GM04503 (cell line): ENCODE measurements at regions not wholly inside any gene's neighbourhood (a gene's known extent, or its start where the extent isn't known, plus 50 kb on each side); places are given as distances from the start of the nearest gene placed in this dataset.

ENCODE experiments used
- DNase-seq: peaks from one replicate; pipeline ENCODE4 v3.0.0-alpha.2; 2012; ENCODE audit warnings: low read depth

DNA sequence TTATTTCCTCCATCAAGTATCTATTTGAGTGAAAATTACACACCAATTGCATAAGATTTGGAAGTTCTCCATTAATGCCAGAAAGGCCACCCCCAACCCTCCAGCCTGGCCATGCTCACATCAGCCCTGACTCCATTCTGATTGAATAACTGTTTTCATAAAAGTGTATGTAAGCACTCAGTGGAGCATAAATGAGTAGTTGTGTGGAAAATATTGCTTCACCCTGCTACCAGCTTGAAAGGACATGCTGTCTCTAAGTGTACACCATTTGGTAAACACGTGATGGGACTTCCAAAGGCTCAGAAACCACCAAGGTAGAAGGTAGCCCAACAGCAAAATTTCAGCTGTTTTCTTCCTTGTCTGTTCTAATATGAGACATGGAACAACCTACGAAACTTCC lies 393.8 kb downstream of the ZNF385D start:
- DNase-seq: no peak

DNA sequence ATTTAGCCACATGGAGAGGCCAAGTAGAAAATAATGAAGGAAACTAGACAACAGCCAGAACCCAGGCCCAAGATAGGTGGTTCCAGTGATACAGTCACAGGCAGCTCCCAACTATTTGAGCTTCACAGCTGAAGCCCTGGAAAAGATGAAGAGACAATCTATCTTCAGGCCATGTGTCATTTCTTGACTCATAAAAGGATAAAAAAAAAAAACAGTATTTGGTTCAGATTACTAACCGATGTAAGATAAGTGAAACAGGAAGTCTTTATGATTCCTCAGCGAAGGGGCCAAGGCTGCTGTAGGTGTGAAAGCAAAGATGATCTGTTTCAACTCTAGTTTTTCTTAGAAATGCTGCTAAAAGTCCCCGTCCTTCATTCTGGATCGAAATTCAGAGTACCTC lies 394.6 kb downstream of the ZNF385D start:
- peak; percentile 30 for DNase-seq

DNA sequence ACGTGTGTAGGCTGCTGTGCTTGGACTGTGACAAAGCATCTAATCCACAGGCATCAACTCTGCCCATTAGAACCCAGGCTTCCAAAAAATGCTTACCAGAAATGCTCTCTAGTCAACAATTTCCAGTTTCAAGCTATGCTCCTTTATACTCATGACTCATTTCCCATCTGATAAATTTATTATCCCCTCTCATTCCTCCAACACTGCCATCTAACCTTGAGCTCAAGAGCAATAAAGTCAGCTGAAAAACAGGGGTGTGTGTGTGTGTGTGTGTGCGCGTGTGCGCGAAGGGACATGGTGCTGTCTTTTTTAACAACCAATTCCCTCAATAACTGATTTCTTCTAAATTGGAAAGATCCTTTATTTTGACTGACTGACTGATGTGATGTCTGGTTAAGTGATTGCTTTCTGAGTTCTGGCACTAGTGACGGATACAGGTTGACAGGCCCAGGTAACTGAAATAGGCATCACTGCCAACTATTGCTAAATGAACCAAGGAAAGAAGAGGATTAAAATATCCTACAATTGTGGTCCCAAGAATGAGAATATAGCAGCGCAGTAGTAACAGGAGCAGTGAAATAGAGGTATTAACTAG lies 405.5 kb downstream of the ZNF385D start:
- DNase-seq: no peak

DNA sequence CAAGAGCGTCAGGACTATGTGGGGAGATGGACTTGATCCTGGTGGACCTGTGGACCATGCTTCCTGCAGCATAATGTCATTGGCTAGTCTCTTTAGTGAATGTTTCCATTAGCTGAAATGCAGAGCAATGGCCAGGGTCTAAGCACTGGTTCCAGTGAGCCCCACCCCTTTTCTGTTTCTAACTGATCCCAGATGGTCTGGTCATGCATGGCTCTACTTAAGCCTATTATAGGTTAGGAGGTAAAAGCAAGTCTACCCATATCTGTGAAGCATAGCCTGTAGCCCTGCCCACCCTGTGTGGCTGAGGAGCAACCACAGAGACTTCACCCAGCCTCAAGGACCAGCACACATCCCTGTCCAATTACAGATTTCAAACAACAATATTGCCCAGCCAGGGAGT lies 419.2 kb downstream of the ZNF385D start:
- DNase-seq: no peak

DNA sequence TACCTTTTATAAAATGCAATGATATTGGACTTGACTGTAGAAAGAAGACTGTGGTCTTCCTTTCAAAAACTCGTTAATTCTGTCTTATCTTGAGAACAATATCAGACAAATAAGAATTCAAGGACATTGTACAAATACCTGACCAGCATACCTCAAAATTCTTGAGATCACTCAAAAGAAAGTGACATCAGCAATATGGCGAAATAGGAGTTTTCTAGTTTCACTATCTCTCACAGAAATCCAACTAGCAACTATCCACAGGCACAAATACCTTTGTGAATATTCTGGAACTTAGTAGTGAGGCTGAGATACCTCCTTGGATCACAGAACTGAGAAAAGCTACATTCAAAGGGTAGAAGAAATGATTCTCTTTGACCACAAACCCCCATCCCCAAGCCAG lies 419.7 kb downstream of the ZNF385D start:
- DNase-seq: no peak

DNA sequence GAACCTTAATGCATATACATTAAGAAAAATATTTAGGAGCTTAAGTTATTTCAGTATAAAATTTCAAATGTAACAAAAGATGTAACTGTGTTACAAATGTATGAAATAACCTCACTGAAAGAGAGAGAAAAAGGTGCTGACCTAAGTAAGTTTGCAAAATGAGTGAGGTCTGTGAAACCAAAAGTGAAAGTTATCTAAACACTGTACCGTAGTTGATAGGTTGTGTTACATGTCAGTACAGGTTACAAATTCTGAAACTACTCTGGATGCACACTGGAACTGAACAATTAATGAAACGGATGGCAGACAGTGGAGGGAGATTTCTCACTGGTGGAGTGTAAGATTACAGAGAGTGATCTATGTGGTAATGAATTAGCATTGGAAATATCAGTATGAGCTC lies 420.7 kb downstream of the ZNF385D start:
- no peak for DNase-seq

DNA sequence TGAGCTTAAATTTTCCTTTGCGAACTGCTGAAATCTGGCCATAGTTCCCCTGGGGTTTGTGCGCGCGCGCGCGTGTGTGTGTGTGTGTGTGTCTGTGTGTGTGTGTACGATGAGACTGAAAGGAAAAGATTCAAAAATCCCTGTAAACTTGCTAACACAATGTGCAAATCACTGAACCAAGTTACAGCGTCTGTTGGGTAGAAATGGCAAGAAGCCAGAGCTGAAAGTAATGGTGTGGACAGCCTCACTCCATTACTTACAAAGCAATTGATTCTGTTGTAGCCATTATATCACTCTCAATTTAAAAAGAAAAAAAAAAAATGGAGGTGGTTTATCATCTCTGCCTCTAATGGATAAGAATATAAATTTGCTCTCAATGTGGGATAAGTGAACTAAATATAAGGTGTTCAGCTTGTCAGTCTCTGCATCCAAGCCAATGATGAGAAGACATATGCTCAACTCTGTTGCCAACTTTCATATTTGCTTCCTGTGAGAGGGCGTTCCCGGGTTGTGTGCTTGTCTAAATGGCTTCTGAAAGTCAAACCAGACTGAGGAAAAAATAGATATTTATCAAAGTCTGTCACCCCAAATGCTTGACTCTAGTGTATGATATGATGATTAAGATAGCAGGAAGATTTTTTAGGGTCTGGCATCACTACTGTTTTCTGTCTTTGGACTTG lies 422.2 kb downstream of the ZNF385D start:
- DNase-seq: no peak

DNA sequence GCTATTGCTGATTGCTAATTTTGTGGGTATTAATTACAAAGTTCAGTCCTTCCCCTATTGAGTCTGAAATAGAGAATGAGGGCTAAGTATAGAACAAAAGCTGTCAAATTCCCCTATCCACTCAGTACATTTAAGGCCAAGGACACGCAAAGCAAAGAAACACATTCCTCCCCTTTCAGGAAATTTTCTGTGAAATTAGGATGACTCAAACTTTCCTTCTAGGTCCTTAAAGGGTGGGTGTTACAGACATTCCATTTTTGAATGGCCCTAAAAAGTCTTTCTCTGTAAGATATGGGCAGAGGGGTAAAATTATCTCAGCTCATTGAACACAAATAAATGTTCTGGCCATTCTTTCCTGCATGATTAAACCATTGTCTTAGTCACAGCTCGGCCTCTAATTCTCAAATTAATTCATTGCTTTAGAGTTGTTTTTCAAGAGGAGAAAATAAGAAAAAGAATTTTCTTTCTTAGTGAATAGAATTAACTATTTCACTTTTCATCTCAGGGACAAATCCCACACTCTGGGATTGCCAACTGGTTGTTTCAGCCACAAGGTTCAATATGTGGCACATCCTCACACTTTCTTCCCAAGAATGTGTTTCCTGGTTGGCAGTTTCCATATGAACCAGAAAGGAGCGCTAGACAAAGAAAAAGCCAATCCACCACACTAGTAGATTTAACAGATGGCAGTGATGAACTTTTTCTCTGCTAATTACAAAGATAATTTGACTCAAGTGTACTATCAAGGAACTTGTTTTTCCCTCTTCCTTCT lies 424.1 kb downstream of the ZNF385D start:
- DNase-seq: no peak

DNA sequence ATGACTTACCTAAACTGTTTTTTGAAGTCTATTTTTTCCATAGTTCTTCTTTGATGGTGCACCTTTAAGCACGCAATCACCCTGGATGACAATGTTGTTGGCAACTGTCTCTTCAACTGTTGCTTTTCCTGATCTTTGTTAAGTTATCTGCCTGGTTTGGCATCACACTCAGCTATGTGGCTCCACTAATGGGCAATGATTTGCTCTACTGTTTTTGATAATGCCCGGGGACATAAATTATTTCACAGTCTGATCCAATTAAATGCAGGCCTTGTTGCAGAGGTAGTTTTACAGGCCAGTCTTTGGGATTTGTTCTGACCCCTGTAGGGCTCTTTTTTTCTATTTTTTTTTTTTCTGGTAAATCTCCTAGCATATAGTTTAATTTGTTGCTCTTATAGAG lies 436.3 kb downstream of the ZNF385D start:
- no peak for DNase-seq

DNA sequence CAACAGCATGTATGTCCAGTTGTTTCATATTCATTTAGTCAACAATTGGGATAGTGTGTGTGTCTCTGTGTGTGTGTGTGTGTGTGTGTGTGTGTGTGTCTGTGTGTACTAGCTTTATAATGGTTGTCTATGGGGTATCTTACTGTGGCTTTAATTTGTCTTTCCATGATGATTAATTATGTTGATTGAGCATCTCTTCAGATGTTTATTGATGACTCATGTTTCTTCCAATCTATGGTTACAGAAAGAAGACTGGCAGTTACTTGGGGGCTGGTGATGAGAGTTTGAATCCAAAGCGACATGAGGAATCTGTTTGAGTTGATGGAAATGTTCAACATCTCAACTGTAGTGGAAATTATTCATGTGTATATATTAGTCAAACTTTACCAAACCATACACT lies 440.1 kb downstream of the ZNF385D start:
- no peak for DNase-seq

DNA sequence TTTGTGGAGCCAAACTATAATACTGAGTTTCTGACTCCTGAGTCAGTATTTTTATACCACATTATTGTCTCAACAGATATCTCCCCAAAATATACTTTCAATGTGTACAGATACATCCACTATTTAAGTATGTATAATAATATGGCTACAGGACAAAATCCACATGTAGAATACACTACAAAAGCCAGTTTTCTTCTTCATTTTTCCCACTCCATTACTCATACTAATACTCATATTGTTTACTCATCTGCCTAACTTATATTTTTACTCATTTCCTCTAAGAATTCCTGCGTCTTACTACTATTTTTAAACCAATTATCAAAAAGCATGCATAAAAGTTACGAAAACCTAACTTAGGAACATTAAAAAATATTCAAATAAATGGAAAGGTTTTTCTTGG lies 440.8 kb downstream of the ZNF385D start:
- no peak for DNase-seq

DNA sequence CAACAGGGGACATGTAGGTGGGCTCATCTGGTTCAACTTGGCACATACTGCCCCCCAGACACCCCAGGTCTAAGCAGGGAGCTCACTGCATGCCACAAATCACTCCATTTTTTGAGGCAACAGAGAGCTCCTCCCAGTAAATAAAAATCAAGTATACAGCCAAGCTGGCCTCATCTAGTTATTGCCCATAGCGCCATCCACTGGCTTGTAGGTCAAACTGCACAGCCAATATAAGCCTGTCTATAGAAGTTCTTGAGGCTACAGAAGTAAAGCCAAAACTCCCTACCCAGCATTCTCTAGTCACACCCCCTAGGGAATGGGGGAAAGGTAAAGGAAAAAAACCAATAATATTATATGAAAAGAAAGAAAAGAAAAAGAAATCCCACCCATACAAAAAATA lies 453.7 kb downstream of the ZNF385D start:
- DNase-seq: no peak

DNA sequence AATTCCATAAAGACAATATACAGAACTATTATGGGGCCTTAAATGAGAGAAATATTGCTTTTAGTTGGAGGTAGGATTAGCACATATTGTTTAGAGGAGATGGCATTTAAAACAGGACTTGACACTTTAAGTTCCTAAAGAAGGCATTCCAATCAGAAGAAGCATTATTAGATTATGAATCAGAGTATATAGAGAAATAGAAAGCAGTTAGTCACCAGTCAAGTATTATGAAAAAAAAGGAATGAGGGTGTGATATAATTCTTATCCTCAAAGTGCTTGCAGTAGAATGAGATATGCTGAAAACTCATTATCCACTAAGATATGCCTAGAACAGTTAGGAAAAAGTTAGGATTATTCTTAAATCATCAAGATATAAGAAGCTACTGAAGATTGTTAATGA lies 456.2 kb downstream of the ZNF385D start:
- DNase-seq: peak; percentile 46

DNA sequence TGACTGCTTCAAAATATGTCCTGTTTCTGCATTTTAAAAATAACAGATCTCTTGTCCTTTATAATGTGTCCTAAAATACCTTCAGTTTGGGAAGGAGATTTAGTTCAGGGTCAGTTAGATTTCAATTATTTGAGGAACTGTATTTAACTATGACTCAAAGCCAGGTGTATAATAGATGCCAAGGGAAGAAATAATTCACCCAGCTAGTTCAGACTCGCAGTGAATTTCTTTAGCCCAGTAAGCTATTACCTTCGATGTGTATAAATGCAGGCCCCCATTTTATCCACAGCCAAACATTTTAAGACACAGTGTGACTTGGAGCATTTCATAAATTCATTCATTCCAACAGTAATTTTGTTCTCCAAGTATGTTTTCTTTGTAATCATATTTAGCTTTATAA lies 458.0 kb downstream of the ZNF385D start:
- no peak for DNase-seq

DNA sequence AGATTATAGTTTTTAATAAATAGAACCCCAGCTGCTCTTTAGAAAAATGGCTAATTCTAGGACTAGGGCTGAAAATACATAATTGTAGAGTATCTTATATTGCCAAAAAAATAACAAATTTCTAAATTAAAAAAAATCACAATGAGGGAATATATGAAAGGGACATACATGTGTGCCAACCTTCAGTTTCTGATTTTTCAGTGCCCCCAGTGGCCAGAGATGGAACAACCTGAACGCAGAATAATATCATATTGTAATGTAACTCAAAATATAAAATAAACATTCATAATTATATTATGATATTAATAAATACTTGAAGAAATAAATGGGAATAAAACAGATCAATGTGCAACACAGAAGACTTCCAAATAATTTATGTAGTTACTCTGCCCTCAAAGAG lies 460.5 kb downstream of the ZNF385D start:
- no peak for DNase-seq

DNA sequence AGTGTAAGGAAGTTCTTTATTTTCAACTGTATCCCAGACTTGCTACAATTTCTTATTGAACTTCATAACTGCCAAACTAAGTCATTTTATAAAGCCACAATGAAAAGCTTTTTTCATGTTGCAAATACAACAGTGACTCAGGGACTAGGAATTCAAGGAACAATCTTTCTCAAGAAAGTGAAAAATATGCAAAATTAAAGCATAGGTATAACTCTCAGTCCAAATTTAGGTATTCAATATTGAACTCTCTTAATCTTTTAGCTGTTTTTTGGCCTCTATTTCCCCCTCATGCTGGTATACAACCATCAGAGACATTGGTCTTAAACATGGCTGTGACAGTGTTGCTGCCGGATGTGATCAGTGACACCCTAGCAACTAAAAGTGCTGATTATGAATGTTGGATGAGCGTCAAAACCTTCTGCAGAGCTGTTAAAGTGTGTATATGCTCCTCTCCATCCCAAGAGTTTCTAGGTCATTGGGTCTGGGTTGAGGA lies 476.9 kb downstream of the ZNF385D start:
- DNase-seq: peak; percentile 25

DNA sequence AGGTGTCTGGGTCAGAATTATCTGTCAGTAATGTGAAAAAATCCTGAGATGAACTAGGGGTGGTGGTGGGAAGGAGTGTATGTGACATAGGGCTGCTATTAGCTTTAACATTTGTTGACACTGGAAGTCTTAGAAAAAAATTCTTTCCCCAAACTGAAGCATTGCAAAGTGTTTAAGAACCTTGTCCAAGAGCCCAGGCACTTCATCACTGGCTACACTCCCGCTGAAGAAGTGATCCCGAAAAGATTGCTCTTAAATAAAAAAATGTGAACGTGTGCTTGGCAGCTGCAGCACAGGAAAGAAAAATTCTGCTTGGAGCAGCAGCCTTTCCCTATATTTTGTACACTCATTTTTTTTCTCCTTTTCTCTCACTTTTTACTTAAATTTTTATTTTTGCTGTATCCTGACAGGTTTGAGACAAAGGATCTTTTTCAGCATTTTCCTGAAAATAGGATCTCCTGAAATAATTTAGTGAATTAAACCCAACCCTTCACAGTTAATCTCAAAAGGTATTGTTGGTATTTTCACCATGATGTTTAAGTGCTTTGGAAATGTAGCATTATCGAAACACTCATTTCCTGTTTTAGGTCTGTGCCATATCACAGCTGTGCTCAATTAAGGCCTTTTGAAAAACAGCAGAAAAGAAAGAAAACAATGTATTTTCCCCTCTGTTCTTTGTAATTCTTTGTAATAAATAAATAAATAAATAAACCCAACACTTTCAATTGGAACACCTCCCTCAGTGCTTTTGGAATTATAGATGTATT lies 477.6 kb downstream of the ZNF385D start:
- peak; percentile 27 for DNase-seq

DNA sequence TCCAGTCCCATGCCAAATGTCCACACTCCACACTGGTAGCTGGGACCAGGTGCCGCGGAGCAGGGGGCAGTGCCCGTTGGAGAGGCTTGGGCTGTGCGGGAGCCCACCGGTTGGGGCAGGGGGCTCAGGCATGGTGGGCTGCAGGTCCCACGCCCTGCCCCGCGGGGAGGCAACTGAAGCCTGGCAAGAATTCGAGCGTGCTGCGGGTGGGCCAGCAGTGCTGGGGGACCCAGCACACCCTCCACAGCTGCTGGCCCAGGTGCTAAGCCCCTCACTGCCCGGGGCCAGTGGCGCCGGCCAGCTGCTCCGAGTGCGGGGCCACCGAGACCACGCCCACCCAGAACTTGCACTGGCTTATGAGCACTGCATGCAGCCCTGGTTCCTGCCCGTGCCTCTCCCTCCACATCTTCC lies 479.4 kb downstream of the ZNF385D start:
- DNase-seq: no peak

DNA sequence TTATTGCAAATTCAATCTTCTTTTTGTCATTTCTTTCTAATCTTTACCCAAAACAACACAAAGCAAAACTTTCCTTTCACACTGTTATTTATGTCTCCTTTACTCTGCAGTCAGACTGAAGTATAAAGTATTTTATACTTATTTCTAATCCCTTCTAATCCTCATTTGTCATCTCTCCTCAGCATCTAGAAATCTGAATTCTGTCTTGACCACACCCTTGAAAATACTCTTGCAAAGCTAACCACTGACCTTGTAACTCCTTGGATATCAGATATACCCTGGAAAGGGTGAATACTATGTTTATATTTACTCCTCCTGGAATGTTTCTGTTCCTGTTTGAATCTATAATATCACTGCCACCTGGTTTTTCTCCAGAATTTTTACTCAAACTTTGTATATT lies 481.1 kb downstream of the ZNF385D start:
- no peak for DNase-seq

DNA sequence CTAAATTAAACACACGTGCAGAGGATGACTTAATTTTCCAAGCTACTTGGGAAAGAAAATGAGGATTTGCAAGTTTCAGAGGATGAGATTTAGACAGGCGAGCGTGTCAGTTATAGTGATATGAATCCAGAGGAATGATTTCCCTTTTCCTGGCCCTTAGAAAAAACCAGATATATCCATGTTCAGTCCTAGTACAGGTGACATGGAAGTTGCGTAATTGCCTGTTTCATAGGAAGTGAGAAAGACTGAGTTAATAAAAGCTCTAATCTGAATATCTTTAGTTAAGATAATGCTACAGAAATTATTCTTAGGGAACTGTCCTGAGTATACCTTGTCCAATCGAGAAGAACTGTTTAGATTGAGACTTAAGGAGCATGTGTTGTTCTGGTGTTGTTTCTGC lies 490.5 kb downstream of the ZNF385D start:
- DNase-seq: no peak

DNA sequence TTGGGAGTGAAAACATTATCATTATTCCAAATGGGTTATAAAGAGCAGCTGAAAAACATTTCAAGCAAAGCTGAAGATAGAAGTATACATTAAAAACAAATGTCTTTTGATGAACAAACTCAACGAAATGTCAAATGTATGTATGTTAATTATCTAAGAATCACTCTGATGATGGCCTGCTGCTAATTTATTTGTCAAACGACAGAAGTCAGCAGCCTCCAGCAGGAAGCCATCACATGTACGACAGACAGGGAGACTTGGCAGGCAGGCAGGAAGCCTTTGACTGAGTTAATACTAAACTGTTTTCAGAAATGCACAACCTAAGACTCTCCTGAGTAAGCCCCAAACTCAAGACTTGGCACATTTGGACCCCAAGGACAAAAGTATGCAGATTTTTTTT lies 491.1 kb downstream of the ZNF385D start:
- no peak for DNase-seq

DNA sequence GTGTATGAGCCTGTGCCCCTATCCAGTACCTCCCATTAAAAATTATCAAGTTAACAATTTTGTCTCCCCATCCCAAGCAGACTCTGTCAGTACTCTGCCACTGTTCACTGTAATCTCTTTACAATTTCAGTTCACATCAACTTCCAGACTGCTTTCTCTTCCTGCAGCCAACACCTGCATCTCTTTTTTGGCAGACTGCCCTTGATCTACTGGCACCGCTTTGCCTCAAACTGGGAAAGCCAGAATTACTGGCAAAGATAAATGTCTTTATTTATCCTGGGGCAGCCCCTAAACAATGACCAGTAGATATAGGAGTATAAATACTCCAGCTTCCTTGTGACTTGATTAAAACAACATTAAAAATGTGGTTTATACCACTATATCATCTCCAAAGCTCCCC lies 494.1 kb downstream of the ZNF385D start:
- no peak for DNase-seq

DNA sequence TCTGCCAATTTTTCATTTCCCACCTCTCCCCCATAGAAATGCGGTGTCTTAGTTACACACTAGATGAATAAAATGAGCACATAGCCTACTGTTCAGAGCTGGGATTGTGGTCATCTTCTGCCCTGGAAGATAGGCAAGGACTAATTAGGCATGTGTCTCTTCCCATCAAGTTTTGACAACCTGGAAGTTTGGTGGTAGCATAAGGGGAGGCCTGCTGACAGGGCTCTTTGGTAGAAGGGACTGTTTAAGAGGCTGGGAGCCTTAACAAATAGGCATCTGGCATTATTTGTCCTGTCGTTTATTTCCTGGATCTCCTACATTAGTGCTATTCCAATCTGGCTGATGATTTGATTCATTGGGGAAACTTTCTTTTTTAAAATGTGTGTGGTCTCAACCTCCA lies 512.3 kb downstream of the ZNF385D start:
- DNase-seq: no peak
